ENCODE measurements at regions not wholly inside any gene's neighbourhood (a gene's known extent, or its start where the extent isn't known, plus 50 kb on each side); places are given as distances from the start of the nearest gene placed in this dataset.

- TF ChIP-seq POLR3A (IDR thresholded peaks at IDR 0.05; ENCODE audit: borderline replicate concordance, extremely low read depth, insufficient read depth, insufficient read length) (no peak), HNRNPLL (IDR thresholded peaks at IDR 0.05; ENCODE audit: low read depth, low read length, poor library complexity, severe bottlenecking) (no peak), ZBTB49 (CRISPR knock-in tag; IDR thresholded peaks at IDR 0.05; ENCODE audit: borderline replicate concordance) (no peak), SRF (CRISPR knock-in tag; IDR thresholded peaks at IDR 0.05) (no peak), FOXM1 (IDR thresholded peaks at IDR 0.05; ENCODE audit: low read depth) (no peak), FOXM1 (CRISPR knock-in tag; IDR thresholded peaks at IDR 0.05; ENCODE audit: low read depth) (no peak)
Measured at GRCh38 chr6:163733061-163733460, 318.5 kb downstream of the QKI start.

Data from K562 (cell line).